HG03565 (cell line): ENCODE measurements at regions not wholly inside any gene's neighbourhood (a gene's known extent, or its start where the extent isn't known, plus 50 kb on each side); places are given as distances from the start of the nearest gene placed in this dataset.
"Not testable (repeated sequence)": the region's sequence is repeated elsewhere in the genome, so short reads cannot be mapped to it uniquely, and the experiment has no call there.

Source experiments
- ATAC-seq: cut with Tn5 transposase; IDR thresholded peaks from one replicate; pipeline ENCODE4 v1.9.1; 2021; ENCODE audit warnings: mild to moderate bottlenecking, moderate library complexity; ENCODE audit not compliant: unreplicated experiment

DNA sequence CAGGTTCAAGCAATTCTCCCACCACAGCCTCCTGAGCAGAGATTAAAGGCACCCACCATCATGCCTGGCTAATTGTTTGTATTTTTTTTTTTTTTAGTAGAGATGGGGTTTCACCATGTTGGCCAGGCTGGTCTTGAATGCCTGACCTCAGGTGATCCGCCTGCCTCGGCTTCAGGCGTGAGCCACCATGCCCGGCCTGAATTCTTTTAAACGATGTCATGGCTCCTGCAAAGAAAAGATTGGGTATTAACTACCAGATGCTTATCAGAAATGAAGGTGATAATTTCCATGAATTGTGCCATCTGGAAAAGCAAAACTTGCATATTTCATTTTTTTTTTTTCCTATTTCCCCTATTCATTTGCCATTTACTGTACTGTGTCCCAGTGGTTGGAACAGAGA, 195.7 kb upstream of the IGFBP7 start:
- ATAC-seq: no peak

DNA sequence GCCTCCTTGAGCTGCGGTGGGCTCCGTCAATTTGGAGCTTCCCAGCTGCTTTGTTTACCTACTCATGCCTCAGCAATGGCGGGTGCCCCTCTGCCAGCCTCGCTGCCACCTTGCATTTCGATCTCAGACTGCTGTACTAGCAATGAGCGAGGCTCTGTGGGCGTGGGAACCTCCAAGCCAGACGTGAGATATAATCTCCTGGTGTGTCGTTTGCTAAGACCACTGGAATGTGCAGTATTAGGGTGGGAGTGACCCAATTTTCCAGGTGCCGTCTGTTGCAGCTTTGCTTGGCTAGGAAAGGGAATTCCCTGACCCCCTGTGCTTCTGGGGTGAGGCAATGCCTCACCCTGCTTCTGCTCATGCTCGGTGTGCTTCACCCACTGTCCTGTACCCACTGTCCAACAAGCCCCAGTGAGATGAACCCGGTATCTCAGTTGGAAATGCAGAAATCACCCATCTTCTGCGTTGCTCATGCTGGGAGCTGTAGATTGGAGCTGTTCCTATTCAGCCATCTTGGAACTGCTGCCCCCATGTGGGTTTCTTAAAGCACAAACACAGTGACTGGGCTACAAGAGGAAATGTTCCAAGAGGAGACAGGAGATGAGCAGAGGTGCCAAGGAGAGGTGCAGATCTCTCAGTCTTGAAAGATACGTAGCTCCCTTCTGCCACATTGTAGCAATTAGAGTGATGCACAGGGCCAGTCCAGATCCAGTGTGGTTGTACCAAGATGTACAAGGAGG, 193.0 kb upstream of the IGFBP7 start:
- ATAC-seq: no peak

DNA sequence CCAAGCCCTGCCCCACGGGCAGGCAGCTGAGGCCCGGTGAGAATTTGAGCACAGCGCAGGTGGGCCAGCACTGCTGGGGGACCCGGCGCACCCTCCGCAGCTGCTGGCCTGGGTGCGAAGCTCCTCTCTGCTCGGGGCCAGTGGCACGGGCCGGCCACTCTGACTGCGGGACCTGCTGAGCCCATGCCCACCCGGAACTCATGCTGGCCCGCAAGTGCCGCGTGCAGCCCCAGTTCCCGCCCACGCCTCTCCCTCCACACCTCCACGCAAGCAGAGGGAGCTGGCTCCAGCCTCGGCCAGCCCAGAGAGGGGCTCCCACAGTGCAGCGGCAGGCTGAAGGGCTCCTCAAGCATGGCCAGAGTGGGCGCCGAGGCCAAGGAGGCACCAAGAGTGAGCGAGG, 190.1 kb upstream of the IGFBP7 start:
- not testable (repeated sequence) for ATAC-seq

DNA sequence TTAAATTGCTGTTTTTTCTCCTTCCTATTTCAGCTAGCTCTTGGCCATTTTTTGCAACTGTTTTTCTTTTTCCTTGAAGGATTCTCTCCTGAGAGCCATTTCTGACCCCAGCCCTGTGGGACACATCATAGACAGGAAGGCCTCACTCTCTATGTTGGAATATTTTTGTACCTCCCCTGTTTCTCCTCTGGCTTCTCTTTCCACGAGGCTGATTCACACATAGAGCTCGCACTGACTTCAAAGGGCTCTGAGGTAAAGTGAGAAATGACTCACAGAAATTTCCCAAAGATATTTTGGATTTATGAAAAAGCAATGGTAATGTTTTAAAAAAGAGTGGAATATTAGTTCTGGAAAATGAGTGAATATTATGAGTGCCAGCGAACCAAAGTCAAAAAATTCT, 181.7 kb upstream of the IGFBP7 start:
- ATAC-seq: no peak

DNA sequence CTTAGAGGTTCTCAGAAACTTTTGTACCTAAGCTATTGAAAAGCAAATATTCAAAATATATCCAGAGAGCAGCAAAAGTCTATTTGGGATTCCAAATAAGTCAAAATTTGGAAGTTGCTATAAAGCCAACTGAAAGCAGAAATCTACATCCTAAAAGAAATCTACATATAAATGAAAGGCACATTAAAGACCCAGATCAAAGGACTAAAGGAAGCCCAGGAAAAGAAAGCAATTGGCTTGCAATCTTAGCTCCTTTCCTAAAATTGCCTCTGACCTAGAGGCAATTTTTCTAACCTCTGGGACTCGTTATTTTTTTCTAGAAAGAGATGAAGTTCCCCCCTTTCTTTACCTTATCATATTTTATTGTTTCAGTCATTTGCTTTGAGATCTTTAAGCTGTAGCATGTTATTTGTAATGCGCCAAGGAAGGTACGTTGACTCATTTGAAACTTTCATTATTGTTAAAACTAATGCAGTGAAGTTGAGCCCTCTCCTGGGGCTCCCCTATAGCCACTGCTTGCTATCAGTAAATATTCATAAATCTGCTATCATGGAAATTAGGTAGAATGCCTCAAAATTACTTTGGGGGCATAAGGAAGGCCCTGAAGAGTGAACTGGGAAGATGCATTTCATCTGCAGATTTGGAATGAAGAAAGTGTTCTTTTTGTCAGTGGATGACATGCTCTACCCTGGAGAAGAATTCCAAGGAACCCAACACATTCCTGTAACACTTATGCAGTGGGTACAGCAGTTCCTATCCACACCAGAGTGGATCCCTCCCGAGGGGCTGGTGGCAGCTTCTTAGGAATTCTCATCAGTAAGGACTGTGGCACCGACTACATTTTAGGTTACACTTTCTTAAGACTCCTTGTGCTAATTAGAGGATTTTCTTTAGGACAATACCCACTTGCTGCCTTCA, 177.8 kb upstream of the IGFBP7 start:
- ATAC-seq: peak; percentile 69

DNA sequence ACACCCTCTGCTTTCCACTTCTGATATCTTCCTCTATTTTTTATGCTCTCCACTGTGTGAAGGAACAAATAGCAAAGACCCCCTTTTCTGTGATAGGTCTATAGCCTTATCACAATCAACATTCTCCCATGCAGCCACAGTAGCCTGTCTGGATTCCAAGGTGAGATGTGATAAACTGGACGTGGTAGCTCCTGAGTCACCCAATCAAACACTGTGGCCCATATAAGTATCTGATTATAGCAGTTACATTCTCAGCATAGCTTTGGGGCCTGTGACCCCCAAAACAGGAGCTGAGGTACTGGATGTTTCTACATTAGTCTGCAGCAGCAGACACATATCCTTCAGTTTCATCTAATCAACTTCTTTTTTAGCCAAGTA, 172.7 kb upstream of the IGFBP7 start:
- ATAC-seq: no peak

DNA sequence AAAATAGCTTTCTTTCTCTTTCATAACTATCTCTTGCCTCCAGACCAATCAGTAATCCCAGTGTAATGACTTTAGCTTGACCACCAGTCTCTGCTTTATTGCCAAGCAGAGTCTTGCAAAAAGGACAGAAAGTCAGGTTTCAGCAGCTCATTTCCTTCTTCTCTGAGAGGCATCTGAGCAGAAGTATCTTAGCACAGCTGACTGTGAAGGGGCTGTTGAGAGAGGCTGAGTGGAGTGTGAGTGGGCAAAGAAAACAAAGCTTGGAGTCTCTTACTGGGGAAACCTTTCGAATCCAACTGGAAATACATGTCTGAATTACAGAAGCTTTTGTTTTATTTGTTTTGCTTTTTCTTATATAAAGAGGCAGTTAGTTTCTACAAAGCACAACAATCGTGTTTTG, 170.3 kb upstream of the IGFBP7 start:
- no peak for ATAC-seq

DNA sequence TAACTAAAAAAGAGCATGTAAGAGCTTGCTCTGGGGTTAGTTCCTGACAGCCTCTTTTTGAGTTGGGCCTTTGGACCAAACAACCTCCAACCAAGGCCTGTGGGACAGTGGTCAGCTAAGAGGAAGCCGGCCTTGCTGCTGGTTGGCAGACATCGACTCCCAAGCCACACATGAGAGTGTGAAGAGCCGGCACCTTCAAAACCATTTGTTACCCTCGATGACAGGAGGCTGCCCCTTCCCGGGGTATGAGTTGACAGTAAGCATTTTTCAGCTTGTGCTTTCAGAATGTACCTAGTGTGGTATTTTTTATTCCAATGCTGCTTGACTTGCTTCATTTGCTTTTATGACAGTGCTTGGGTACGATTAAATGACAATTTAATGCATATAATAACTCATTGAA, 168.6 kb upstream of the IGFBP7 start:
- ATAC-seq: no peak

DNA sequence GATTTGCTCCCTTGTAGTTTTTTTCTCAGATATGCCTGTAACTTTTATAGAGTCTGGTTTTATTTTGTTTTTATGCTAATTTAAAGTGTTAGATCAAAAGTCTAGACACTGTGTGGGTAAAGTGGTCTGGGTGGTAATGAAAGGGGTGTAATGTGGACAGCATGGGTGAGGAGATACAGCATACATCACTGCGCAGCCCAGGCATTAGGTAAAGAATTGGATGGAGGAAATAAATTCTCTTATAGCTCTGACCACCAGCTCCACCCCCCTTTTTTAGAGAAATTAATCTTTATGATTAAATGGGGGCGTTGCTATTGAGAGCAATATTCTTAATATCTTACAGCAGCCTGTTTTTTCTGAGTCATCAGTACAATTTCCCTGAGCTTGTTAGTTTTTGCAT, 163.9 kb upstream of the IGFBP7 start:
- no peak for ATAC-seq

DNA sequence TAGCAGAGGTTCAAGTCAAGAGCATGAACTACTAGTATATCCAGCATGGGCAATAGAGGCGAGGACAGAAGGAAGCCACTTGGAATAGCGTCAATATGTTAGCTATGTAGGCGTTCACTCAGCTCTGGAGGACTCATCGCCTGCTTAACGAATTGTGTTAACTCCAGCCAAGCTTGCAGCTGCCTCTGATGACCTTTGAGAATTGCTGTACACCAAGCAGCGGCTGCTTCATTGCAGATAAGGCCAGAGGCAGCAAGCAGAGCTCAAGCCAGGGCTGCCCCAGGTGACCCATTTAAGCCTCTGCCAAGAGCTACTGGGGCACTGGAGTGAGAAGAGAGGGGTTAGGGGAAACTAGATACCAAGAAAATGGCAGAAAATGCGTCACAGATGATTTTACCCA, 160.2 kb upstream of the IGFBP7 start:
- ATAC-seq: no peak

DNA sequence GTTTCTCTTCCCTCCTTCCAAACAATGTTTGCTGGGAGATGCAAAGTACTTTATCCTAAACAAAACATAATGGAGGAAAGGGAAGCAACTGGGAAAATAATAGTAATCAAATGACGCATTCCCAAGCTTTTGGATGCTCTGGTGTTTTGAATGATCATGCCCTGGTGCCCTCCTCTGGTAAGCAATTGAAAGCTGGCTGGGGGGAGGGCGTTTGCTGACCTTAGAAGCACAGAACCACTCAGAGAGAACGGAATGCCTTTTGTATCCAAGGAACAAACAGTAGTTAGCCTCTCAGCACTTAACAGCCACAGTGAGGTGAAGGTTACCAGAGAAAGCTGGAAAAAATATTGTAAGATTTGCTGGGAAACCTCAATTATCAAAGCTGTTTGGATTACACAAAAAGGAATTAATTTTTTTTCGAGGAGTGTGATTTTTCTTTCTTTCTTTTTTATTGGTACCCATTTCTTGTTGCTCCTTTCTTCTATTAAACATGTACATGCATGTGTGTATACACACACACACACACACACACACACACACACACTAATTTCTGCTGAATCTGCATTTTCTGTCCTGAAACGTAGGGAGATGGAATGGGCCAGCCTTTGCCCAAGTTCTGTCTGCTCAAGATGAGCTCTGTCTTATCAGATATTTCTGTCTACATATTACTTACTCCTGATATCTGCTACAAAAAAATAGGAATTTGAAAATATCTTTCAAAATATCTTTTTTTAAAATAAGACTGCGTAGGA, 155.8 kb upstream of the IGFBP7 start:
- no peak for ATAC-seq

DNA sequence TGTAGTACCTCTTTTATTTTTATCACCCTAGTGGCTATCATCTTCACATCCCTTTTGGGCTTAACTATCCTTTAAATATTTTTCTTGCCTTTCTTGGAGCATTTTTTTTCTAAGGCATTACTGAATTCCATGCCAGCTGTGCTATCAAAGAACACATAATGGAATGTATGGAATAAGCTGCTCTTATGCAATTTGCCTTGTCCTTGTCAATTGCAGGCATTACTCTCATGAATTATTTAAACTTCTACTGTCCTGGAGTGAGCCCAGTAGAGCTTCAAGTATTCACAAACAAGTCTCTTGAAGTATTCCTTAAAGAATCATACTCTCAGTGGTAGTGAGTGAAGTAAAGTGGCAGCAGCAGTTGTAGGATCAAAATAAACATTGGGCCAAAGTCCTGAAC, 144.6 kb upstream of the IGFBP7 start:
- ATAC-seq: no peak

DNA sequence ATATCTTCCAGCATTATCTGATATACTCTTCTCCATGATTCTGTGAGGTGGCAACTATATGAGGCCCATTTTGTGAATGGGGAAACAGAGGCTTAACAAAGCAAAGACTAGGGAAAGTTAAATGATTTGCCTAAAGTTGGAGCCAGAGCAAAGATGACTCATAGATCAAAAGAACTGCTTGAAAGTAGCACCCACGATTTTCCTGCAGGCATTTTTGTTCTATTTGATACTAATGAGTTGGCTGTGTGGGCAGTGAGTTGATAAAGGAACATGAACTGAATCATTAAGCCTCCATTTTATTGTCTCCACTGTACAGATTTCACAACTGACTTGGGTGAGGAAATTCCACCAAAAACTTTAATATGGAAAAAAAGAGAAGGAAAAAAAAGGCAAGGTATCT, 138.9 kb upstream of the IGFBP7 start:
- no peak for ATAC-seq

DNA sequence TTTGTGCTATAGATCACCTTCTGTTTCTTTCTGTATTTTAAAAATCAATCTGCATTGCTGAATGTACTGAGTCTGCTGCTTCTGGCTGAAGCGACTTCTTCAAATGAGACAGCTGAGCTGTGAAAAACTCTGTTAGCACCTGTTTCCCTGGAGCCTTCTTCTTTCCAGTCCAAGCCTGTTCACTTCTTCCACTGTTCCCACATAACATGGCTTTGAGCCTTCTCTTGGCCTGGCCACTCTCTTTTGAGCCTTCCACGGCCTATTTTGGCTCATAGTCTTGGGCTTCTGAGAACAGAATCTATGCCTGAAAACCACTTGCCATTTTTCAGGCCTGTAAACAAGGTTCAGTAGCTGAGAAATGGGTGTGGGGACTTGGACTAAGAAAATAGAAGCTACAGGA, 132.9 kb upstream of the IGFBP7 start:
- ATAC-seq: no peak

DNA sequence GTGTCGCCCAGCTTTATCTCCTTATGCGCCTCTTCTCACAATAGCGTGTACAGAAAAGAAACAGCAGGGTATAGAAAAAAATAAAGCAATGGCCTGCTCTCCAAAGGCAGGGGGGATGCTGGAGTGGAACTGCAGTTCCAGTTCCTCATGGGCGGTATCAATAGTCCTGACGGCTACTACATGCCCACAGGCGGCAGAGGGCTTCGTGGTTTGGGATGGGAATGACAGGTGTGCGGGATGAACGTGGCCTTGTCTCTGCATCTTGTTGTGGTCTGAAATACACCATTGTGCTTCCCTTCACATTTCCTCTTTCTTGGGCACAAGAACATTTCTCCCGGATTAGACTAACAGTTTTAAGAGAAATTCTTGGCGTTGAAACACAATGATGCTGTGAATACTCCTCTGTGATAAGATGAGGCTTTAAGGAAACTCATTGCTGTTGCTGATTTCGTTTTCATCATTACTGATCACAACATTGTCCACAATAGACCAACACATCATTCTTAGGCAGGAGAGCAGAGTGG, 124.1 kb upstream of the IGFBP7 start:
- ATAC-seq: no peak

DNA sequence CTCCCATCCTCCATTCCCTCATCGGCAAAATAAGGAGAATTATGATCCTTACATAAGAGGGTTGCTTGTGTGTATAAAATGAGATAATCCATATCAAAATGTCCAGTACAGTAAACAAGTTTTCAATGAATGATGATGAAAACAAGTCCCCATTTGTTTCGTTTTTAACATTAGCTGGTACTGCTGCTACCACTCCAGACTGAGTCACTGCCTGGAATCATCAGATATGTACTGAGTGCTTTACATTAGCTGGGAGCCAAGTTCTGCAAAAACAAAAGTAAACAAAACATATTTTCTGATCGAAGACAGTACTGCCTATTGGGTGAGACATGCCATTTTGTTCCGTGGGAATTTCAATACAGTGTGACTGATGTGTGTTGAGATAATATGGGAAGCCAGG, 123.2 kb upstream of the IGFBP7 start:
- no peak for ATAC-seq

DNA sequence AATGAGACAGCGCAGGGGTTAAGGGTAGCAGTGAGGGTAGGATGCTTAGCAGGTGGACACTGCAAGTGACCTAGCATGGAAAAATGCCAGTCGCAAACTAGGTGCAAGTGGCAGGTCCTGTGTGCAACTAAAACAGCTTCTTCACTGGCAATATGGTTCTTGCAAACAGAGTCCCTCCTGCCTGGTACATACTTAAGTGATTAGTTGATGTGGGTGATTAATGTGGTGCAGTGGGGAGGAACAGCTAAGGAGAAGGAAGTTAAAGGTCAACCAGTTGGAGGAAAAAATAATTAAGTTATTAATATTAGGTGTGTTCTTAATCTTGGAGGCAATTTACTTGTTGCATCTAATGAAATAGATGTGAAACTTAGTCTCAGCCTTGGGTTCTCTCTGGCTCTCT, 121.6 kb upstream of the IGFBP7 start:
- ATAC-seq: no peak

DNA sequence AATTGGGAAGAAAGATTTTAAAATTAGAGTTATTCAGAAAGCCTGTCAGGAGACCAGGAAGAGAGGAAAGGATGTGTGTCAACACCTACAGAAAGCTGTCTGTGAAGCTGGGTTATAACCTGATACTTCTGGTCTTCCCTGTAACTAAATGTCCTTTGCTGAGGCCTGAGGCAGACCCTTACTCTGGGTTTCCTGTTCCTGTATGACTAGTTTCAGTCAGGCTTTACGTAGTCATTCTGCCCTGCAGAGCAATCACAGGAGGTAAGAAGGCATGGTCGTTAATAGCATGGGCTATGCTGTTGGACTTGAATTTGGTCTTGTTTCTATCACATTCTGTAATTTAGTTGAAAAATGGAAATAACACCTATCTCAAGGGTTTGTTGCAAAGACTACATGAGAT, 110.5 kb upstream of the IGFBP7 start:
- ATAC-seq: no peak

DNA sequence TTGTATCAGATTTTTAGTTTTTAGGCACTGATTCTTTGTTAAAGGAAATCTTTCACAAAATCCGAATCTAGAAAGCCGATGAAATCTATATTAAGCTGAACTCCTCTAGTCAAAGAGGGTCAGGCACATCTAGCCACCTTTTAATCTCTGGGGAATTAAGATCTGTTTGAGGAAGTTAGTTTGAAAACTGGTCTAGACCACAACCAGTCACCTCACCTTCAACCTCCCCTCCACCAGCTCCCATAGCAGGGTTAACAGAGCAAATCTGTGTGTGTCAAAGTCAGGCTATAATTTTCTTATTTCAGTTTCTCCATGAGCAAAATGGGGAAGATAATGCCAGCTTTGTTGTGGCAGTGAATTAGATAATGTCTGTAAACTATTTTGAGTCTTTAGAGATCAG, 110.0 kb upstream of the IGFBP7 start:
- peak; percentile 85 for ATAC-seq

DNA sequence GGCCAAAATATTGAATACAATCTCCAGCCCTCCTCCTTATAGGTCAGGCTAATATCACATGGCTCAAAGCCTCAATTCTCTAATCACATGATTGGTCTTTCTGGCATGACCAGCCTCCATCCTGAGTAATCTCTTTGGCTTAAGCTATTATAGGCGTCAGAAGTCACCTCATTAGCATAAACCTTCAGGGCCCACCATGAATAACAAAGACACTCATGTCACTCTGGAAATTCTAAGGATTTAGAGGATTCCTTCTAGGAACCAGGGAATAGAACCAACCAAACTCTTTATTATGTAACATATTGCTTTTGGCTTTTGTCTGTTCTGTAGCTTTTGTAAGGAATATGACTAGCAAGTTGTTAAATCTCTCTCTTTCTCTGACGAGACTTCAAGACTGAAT, 109.2 kb upstream of the IGFBP7 start:
- no peak for ATAC-seq

DNA sequence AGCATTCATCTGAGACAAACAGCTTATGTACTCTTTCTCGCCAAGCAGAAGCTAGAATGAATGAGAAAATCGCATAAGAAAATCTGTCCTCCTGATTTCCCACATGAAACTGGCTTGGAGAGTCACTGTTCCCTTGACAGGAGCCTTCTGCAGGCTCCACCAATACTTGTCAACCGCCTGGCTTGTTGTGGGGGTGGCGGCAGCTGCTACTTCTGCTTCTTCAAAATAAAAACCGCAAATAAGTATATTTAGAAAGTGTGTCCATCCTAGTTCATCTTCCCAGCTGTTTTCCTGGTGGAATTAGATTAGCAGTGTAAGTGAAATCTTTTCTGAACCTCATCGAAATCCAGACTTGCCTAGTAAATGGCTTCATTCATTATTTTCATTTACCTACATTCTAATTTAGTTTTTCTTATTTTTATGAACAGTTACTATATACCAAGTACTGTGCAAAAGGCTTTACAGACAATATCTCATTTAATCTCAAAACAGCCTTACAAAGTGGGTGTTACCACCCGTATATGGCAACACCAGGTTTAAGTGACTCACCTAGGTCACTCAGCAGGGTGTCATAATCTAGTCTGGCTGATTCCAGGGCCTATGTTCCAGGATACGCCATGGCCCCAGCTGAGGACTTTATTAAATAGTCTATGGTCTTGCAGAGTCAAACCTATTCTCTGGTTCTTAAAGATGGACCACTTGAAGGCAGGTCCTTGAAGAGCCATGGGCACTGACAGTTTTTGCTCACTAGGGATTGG, 104.6 kb upstream of the IGFBP7 start:
- ATAC-seq: no peak
